Hematopoietic multipotent progenitor cell treated with erythropoietin and hydrocortisone succinate and interleukin-3 and kit ligand, for 6 days (in vitro differentiated cells): ENCODE measurements at regions not wholly inside any gene's neighbourhood (a gene's known extent, or its start where the extent isn't known, plus 50 kb on each side); places are given as distances from the start of the nearest gene placed in this dataset.

Experiments
- DNase-seq: peaks from one replicate; pipeline ENCODE4 v3.0.0-alpha.2; 2015

- no peak for DNase-seq
Measured at GRCh38 chr1:168782559-168783116, 53.6 kb upstream of the DPT start.

DNA sequence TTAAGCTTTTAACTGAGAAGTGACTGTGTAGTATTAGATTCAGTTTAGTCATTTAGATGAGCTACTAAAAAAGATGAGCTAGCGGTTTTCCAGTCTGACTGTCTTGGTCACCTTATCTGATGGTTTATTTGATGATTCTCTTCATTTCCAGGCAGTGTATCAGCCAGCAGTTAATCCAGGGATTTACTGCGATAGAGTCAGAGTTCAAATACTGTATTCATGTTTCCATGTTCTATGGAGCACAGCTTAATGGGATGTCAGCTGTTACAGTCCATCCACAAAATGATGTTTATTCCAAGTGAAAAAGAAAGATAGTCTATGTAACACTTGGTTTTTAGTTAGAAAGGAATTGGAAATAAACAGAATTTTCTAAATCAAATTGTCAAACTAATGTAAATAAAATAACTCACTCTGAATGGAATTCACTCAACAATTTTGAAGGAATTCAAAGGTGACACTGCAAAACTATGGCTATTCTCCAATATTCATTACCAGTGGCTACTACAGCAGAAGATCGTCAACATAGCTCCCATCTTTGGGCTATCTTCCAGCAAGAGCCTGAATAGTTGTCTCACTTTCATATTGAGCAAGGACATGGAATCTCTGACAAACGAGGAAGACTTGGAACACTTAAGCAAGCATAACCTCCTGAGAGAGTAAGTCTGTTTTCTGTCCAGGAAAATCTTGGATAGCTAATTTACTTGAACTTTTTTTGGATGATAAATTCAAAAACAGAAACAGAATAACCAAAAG, 54.6 kb upstream of the DPT start:
- DNase-seq, result no peak

GRCh38 chr1:168786476-168787330, 57.7 kb upstream of the DPT start:
- DNase-seq, result no peak

DNA sequence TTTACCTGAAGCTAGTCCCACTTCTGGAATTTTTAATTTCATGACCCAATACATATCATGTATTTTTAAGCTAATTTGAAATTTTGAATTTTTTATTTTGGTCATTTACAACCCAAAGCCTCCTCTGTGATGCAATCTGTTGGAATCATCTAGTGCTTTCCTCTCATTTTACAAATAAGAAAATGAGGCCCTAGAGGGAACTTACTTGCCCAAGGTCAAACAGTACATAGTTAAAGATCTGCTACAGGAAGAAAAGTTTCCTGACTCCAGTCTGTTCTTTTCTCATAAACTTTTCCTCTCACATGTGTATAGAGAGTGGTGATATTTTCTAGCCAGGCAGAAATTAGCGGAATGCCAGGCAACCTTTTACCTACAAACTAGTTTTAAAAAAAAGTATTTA, 59.3 kb upstream of the DPT start:
- no peak for DNase-seq

GRCh38 chr1:168789501-168789900, 60.5 kb upstream of the DPT start:
- no peak for DNase-seq

GRCh38 chr1:168792142-168792541, 63.1 kb upstream of the DPT start:
- DNase-seq, result no peak

- no peak for DNase-seq
Measured at GRCh38 chr1:168792592-168793125, 63.7 kb upstream of the DPT start.

- DNase-seq, result no peak
Measured at GRCh38 chr1:168794057-168794456, 65.1 kb upstream of the DPT start.

- DNase-seq, result no peak
Measured at GRCh38 chr1:168795681-168796080, 66.7 kb upstream of the DPT start.

DNA sequence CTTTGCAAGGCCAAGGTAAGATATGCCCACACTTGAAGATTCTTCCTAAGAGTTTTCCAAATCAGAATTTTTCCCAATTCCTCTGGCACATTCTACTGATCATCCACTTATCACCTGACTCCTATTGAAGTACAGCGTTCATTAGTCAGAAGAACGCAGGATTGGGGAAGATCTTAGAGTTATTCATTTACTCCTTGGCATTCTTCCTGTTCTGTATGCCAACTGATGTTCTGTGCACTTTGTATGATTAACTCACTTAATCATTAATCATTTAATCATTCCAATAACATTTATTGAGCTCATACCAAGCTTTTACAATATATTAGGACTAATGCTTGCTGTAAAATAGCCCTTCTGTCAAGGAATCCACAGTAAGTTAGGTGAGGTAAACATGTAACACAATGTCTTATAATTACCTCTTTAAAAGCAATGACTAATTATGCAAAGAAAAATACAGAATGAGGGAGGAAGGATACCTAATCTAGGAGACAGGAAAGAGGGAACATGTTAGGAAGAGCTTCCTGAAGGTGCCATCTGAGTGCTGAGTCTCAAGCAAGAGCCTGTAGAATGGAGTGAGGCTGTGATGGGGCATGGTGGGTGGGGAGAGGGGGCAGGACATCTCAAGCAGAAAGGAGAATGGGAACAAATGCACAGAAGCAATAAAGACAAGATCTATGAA, 71.1 kb upstream of the DPT start:
- no peak for DNase-seq

GRCh38 chr1:168801032-168801745, 72.2 kb upstream of the DPT start:
- DNase-seq, result no peak

DNA sequence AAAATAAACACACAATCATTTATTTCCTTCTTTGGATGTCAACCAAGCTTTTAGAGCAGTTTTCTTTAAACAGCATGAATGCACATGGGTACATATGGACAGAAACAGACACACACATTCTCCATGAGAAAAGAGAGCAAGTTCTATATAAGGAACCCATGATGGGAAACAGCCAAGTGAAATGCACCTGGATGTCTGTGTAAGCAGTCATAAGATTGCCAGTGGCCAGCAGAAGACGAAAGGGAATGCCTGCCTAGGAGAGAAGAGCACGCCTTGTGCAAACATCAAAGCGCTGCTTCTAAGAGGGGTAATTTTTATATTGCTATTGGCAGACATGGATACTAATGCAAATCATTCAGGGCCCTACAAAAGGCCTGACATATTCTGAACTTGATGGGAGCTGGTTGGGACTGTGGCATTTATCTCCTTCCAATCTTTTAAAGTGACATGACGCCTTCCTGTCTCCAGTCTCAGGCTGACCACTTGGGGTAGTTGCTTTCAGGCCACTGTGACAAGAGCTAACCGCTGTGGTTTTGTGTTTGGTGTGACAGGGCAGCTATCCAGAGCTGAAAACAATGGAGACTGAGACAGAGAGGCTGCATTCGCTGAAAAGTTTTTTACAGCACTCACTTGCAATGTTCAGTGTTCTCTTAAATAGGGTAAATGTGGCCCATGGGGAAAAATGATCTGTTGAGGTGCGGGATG, 75.0 kb upstream of the DPT start:
- peak; percentile 5 for DNase-seq

DNA sequence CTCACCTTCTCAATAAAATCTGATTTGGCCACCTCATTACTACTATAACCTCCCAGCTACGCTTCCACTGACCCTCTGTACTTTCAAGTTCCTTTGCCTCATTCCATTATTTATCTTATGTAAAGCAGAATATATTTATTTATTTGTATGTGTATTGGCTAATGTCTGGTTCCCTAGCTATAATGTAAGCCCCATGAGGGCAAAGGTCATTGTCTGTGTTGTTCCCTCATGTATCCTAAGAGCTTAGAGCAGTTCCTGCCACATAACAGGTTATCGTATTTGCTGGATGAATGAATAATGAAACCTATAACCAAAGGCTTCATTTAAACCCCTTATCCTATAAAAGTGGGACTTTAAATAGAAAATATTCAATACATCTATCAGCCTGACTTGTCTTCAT, 77.9 kb upstream of the DPT start:
- no peak for DNase-seq

- no peak for DNase-seq
Measured at GRCh38 chr1:168811176-168811575, 82.2 kb upstream of the DPT start.

DNA sequence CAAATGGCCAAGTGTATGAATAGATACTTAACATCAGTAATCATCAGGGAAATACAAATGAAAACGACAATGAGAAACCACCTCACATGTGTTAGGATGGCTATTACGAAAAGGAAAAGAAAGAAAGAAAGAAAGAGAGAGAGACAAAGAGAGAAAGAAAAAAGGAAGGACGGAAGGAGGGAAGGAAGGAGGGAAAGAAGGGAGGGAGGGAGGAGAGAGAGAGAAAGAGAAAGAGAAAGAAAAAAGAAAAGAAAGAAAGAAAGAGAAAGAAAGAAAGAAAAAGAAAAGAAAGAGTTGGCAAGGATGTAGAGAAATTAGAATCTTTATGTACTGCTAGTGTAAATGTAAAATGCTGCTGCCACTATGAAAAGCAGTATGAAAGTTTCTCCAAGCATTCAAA, 90.7 kb upstream of the DPT start:
- DNase-seq, result no peak

GRCh38 chr1:168821434-168821833, 92.4 kb upstream of the DPT start:
- no peak for DNase-seq

- DNase-seq, result no peak
Measured at GRCh38 chr1:168822911-168823310, 93.9 kb upstream of the DPT start.

- no peak for DNase-seq
Measured at GRCh38 chr1:168823988-168824387, 95.0 kb upstream of the DPT start.

GRCh38 chr1:168824418-168825065, 95.5 kb upstream of the DPT start:
- no peak for DNase-seq

DNA sequence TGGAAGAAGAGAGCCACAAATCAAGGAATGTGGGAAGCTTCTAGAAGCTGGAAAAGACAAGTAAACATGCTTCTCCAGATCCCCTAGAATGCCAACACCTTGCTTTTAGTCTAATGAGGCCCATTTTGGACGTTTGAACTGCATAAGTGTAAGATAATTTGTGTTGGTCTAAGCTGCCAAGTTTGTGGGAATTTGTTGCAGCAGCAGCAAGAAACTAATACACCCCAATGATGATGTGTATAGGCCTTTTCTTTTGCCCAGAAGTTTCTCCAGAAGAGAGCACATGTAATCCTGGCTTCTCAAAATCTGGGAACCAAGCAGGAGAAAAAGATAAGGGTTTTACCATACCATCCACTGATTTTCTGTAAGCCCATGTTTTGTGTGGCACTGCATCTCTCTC, 96.1 kb upstream of the DPT start:
- no peak for DNase-seq

DNA sequence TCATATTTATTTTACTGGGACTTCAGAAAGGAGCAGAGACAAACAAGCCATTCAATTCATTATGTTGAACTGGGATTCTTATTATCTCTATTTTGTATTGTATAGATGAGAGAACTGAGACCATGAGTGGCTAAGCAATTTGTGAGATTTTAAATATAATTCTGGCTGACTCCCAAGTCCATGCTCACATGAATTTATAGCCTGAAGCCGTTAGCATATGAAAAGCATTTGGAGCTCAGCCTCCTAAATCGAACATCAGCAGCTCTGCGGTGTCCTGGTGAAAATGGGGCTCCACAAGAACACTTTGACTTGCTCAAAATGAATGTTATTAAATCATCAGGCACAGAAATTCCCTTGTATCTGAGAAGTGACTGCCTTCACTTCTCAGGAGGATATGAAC, 96.8 kb upstream of the DPT start:
- no peak for DNase-seq
